ENCODE measurements at regions not wholly inside any gene's neighbourhood (a gene's known extent, or its start where the extent isn't known, plus 50 kb on each side); places are given as distances from the start of the nearest gene placed in this dataset.

DNA sequence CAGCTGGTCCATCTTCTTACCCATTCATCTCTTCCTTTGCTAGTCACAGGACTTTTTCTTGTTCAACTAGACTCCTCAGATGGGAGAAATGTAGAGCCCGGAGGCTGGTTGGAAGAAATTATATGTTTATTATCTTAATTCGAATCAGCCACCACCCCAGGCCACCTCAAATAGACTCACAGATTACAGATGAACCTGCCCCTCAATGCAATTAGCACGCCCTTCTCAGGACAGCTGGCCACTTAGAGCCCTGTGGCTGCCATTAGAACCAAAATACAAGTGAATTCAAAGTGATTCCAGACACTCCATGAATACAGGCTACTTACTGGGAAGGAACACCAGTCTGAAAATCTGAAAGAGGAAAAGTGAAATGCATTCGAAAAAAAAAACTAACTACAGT, 176.4 kb downstream of the MAFB start:
- Histone ChIP-seq H3K27me3 (ENCODE audit: control insufficient read depth, insufficient read depth, low read length) (no peaks in the 10 kb centered on the region), H3K4me3 (ENCODE audit: low read depth, low read length) (no peak overlapping the region), H3K36me3 (ENCODE audit: control insufficient read depth, insufficient read depth, low read length) (no peaks in the 10 kb centered on the region)
- DNase-seq (ENCODE audit: low read depth), result no peak
- TF ChIP-seq, protein P1, sequence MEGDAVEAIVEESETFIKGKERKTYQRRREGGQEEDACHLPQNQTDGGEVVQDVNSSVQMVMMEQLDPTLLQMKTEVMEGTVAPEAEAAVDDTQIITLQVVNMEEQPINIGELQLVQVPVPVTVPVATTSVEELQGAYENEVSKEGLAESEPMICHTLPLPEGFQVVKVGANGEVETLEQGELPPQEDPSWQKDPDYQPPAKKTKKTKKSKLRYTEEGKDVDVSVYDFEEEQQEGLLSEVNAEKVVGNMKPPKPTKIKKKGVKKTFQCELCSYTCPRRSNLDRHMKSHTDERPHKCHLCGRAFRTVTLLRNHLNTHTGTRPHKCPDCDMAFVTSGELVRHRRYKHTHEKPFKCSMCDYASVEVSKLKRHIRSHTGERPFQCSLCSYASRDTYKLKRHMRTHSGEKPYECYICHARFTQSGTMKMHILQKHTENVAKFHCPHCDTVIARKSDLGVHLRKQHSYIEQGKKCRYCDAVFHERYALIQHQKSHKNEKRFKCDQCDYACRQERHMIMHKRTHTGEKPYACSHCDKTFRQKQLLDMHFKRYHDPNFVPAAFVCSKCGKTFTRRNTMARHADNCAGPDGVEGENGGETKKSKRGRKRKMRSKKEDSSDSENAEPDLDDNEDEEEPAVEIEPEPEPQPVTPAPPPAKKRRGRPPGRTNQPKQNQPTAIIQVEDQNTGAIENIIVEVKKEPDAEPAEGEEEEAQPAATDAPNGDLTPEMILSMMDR (IDR thresholded peaks at IDR 0.05; ENCODE audit: insufficient read depth, low read length, poor library complexity, severe bottlenecking), result no peak

DNA sequence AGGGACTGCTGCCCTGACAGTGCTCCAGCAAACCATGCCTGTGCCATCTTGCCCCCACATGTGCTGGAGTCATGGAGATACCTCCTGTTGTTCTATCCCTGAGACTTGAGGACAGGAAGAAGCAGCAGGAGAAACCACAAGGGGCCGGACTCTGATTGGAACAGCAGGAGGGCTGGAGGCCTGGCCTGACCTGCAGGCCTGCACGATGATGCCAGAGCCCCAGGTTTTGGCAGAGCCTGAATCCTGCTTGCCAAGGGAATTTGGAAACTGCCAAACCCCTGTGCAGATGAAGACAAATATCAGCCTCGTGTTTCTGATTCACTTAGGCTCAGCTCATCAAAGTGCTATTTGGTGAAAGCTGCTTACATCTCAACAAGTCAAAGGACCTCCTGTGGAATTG, 177.6 kb downstream of the MAFB start:
- TF ChIP-seq, protein P1 (IDR thresholded peaks at IDR 0.05; ENCODE audit: insufficient read depth, low read length, poor library complexity, severe bottlenecking), result no peak
- Histone ChIP-seq H3K36me3 (ENCODE audit: control insufficient read depth, insufficient read depth, low read length) (no peaks in the 10 kb centered on the region), H3K4me3 (ENCODE audit: low read depth, low read length) (no peak overlapping the region), H3K27me3 (ENCODE audit: control insufficient read depth, insufficient read depth, low read length) (no peaks in the 10 kb centered on the region)
- DNase-seq (ENCODE audit: low read depth), result no peak

DNA sequence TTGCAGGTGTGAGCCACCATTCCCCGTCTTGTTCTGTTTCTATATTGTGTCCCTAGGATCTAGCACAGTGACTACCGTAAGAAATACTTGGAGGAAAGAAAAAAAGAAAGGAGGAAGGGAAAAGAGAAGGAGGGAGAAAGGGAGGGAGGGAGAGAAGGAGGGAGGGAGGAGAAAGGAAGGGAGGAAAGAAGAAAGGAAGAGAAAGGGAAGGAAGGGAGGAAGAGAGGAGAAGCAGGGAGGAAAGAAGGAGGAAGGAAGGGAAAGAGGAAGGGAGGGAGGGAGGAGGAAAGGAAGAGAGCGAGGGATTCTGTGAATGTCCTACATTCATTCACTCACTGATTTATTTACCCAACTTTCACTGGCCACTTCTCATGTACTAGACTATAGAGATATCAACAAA, 178.4 kb downstream of the MAFB start:
- Histone ChIP-seq H3K36me3 (ENCODE audit: control insufficient read depth, insufficient read depth, low read length) (no peaks in the 10 kb centered on the region), H3K4me3 (ENCODE audit: low read depth, low read length) (no peak overlapping the region), H3K27me3 (ENCODE audit: control insufficient read depth, insufficient read depth, low read length) (no peaks in the 10 kb centered on the region)
- TF ChIP-seq, protein P1 (IDR thresholded peaks at IDR 0.05; ENCODE audit: insufficient read depth, low read length, poor library complexity, severe bottlenecking), result no peak
- DNase-seq (ENCODE audit: low read depth), result no peak

DNA sequence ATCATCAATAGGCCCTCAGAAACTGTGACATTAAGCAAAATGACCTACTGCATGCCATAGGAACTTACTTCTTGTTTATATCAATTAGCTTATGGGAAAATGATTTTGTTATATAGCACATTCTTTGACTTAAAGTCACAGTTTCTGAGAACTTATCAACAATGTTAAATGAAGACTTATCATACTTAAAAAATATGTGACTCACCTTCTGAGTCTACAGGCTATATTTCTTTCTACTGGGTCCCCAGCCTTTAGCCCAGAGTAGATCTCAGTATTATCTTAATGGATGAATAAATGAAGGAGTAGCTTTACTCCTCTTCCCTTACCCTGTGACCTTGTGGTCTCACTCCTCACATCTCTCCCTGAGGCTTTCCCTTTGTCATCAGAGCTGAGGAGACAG, 180.2 kb downstream of the MAFB start:
- Histone ChIP-seq H3K36me3 (ENCODE audit: control insufficient read depth, insufficient read depth, low read length) (no peaks in the 10 kb centered on the region), H3K4me3 (ENCODE audit: low read depth, low read length) (no peak overlapping the region), H3K27me3 (ENCODE audit: control insufficient read depth, insufficient read depth, low read length) (no peaks in the 10 kb centered on the region)
- TF ChIP-seq, protein P1 (IDR thresholded peaks at IDR 0.05; ENCODE audit: insufficient read depth, low read length, poor library complexity, severe bottlenecking), result no peak
- no peak for DNase-seq (ENCODE audit: low read depth)

DNA sequence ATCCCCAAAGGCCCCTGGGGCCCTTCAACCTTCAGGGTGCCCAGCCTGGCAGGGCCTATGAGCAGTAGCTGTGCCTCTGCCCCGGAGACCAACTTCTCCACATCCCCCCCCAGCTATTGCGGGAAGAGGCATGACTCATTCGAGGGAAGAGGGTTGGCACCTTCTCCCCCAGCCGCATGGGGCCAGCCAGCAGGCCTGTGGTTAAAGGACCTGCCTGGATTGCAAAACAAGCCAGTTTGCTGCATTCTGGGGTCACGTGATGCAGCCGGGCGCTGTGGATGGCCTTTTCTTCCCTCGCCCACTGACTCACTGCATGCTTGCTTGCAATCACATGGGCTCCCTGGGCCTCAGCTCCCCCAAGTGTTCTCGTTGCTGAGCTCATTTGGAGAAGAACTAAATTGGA, 182.5 kb downstream of the MAFB start:
- H3K36me3 ChIP-seq (ENCODE audit: control insufficient read depth, insufficient read depth, low read length), result no peaks in the 10 kb centered on the region
- DNase-seq (ENCODE audit: low read depth), result peak; percentile 94
- TF ChIP-seq, protein P1 (IDR thresholded peaks at IDR 0.05; ENCODE audit: insufficient read depth, low read length, poor library complexity, severe bottlenecking), result no peak
- no peak overlapping the region for H3K4me3 ChIP-seq (ENCODE audit: low read depth, low read length)
- H3K27me3 ChIP-seq (ENCODE audit: control insufficient read depth, insufficient read depth, low read length), result no peaks in the 10 kb centered on the region

DNA sequence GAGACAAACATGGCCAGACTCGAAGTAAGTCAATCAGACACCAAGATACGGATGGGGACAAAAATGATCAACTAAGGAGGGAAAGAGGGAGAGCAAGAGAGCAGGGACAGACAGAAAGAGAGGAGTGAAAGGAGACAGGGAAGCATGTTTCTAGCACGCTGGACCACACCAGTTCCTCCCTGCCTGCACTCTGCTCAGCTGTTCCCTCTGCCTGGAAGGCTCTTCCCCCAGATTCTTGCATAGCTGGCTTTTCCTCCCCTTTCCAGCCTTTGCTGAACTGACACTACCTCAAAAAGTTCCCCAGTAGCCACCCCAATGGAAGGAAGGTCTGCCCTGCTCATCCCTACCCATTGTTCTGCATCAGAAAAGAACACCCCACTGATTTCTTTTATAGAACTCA, 185.9 kb downstream of the MAFB start:
- Histone ChIP-seq H3K36me3 (ENCODE audit: control insufficient read depth, insufficient read depth, low read length) (no peaks in the 10 kb centered on the region), H3K4me3 (ENCODE audit: low read depth, low read length) (no peak overlapping the region), H3K27me3 (ENCODE audit: control insufficient read depth, insufficient read depth, low read length) (no peaks in the 10 kb centered on the region)
- no peak for DNase-seq (ENCODE audit: low read depth)
- TF ChIP-seq, protein P1 (IDR thresholded peaks at IDR 0.05; ENCODE audit: insufficient read depth, low read length, poor library complexity, severe bottlenecking), result no peak

Data from kidney epithelial cell (primary cell).